HG02938 (cell line): ENCODE measurements at regions not wholly inside any gene's neighbourhood (a gene's known extent, or its start where the extent isn't known, plus 50 kb on each side); places are given as distances from the start of the nearest gene placed in this dataset.

ENCODE experiments used
- ATAC-seq: cut with Tn5 transposase; IDR thresholded peaks from one replicate; pipeline ENCODE4 v1.9.1; 2021; ENCODE audit warnings: mild to moderate bottlenecking, moderate library complexity; ENCODE audit not compliant: unreplicated experiment

GRCh38 chr2:200751786-200752185, 59.9 kb upstream of the BZW1 start:
- ATAC-seq, result no peak

GRCh38 chr2:200752332-200752731, 59.4 kb upstream of the BZW1 start:
- ATAC-seq, result no peak

- no peak for ATAC-seq
These were observed 58.9 kb upstream of the BZW1 start for GRCh38 chr2:200752835-200753234.

GRCh38 chr2:200756618-200757321, 54.9 kb upstream of the BZW1 start:
- ATAC-seq, result peak; percentile 77

GRCh38 chr2:200757399-200757798, 54.3 kb upstream of the BZW1 start:
- no peak for ATAC-seq

GRCh38 chr2:200758341-200758740, 53.4 kb upstream of the BZW1 start:
- ATAC-seq, result no peak

- no peak for ATAC-seq
These were observed 50.4 kb upstream of the BZW1 start for GRCh38 chr2:200761266-200761665.
